Endothelial cell of umbilical vein (primary cell): ENCODE measurements at regions not wholly inside any gene's neighbourhood (a gene's known extent, or its start where the extent isn't known, plus 50 kb on each side); places are given as distances from the start of the nearest gene placed in this dataset.

Experiments used
- BruUV-seq: library from RNA; stranded (reverse); fragments of 400-500 nt; replicated peaks from 2 replicates; lab custom pipeline; 2021; lab: Mats Ljungman, UMichigan
- CTCF ChIA-PET: fragments of 300-600, 350-600 bp; sonication (Branson Sonifier 250); formaldehyde crosslinking; loops from one replicate; lab custom pipeline; 2021; ENCODE audit warnings: antibody characterized with exemption, inconsistent platforms; lab: Charles Lee
- POLR2A ChIA-PET: fragments of 300-600, 350-600 bp; sonication (Branson Sonifier 250); formaldehyde crosslinking; loops from one replicate; lab custom pipeline; 2021; ENCODE audit warnings: antibody characterized with exemption, inconsistent platforms; lab: Charles Lee
- DNase-seq: peaks from one replicate; pipeline ENCODE4 v3.0.0-alpha.2; 2011; ENCODE audit warnings: low read depth, low spot score
- FAIRE-seq: peaks from 2 replicates; lab custom pipeline; 2011; peaks lifted over from hg19 to GRCh38; lab: Jason Lieb, UNC
- H2AFZ ChIP-seq: 2 replicates; pipeline ENCODE4 v1.6.0; 2012; ENCODE audit warnings: low read depth, low read length, control low read depth, inconsistent platforms
- H3K27ac ChIP-seq: 2 replicates; pipeline ENCODE4 v1.5.1; 2011; ENCODE audit warnings: low read depth, mild to moderate bottlenecking, control low read depth, low read length, moderate library complexity; ENCODE audit not compliant: insufficient read depth
- H3K27me3 ChIP-seq, 2 experiments: 2 replicates each; pipeline versions ENCODE4 v1.6.0 to v1.6.1; 2011; ENCODE audit warnings: low read length in 2 of 2, mixed read lengths in 1 of 2; ENCODE audit not compliant: control insufficient read depth in 2 of 2, insufficient read depth in 2 of 2
- H3K36me3 ChIP-seq, 2 experiments: 2 replicates in 1 of 2; 3 replicates in 1 of 2; pipeline ENCODE4 v1.5.1; 2011; ENCODE audit warnings: low read length in 2 of 2, mild to moderate bottlenecking in 1 of 2, moderate library complexity in 1 of 2; ENCODE audit not compliant: control insufficient read depth in 2 of 2, insufficient read depth in 2 of 2; ENCODE audit errors: extremely low read depth in 1 of 2
- H3K4me1 ChIP-seq: 3 replicates; pipeline ENCODE4 v1.5.1; 2011; ENCODE audit warnings: mild to moderate bottlenecking, low read length; ENCODE audit not compliant: control insufficient read depth, insufficient read depth; ENCODE audit errors: extremely low read depth
- H3K4me2 ChIP-seq: 2 replicates; pipeline ENCODE4 v1.6.1; 2011; ENCODE audit warnings: low read length, control low read depth, mixed read lengths; ENCODE audit not compliant: insufficient read depth
- H3K4me3 ChIP-seq, 3 experiments: fragments of 200-600 bp in 1 of 3; sonication (generic), shearing (Covaris generic) in 1 of 3; replicated peaks in 1 of 3; 2 replicates each; pipeline ENCODE4 v1.5.1; 2011 to 2016; ENCODE audit warnings: control low read depth in 3 of 3, low read length in 3 of 3, mild to moderate bottlenecking in 2 of 3, inconsistent platforms in 1 of 3, low read depth in 1 of 3, moderate library complexity in 1 of 3; ENCODE audit not compliant: insufficient read depth in 1 of 3
- H3K79me2 ChIP-seq: 2 replicates; pipeline ENCODE4 v1.6.0; 2012; ENCODE audit warnings: low read length, inconsistent platforms; ENCODE audit not compliant: control insufficient read depth, insufficient read depth
- H3K9ac ChIP-seq: replicated peaks from 2 replicates; pipeline ENCODE3; 2011; ENCODE audit warnings: low read length, control low read depth; ENCODE audit not compliant: insufficient read depth; ENCODE audit errors: extremely low read depth
- H3K9me1 ChIP-seq: replicated peaks from 3 replicates; pipeline ENCODE4 v1.6.0; 2011; ENCODE audit warnings: mild to moderate bottlenecking, low read length; ENCODE audit not compliant: control insufficient read depth, insufficient read depth; ENCODE audit errors: extremely low read depth
- H3K9me3 ChIP-seq: replicated peaks from 2 replicates; pipeline ENCODE4 v1.5.1; 2012; ENCODE audit warnings: low read length, inconsistent platforms; ENCODE audit not compliant: control insufficient read depth, insufficient read depth
- H4K20me1 ChIP-seq: replicated peaks from 2 replicates; pipeline ENCODE3; 2011; ENCODE audit warnings: mild to moderate bottlenecking, low read length; ENCODE audit not compliant: control insufficient read depth, insufficient read depth; ENCODE audit errors: extremely low read depth
- GATA2 ChIP-seq: IDR thresholded peaks from 2 replicates; pipeline ENCODE4 v1.7.0; 2011; ENCODE audit warnings: low read depth, mild to moderate bottlenecking, moderate library complexity, mixed read lengths, low read length; ENCODE audit not compliant: insufficient read length, insufficient read depth
- dilution Hi-C: fragments of 300-500 bp; cut with MboI; formaldehyde crosslinking; loops from one replicate; pipeline ENCODE4 v1.15.0; 2019; ENCODE audit warnings: low sequenced_read_pairs; ENCODE audit not compliant: extremely low pct_ligation_motif_present
- intact Hi-C: fragments of 100-400 bp; cut with micrococcal nuclease; formaldehyde crosslinking; loops from one replicate; pipeline ENCODE4 v1.10.0; 2022

DNA sequence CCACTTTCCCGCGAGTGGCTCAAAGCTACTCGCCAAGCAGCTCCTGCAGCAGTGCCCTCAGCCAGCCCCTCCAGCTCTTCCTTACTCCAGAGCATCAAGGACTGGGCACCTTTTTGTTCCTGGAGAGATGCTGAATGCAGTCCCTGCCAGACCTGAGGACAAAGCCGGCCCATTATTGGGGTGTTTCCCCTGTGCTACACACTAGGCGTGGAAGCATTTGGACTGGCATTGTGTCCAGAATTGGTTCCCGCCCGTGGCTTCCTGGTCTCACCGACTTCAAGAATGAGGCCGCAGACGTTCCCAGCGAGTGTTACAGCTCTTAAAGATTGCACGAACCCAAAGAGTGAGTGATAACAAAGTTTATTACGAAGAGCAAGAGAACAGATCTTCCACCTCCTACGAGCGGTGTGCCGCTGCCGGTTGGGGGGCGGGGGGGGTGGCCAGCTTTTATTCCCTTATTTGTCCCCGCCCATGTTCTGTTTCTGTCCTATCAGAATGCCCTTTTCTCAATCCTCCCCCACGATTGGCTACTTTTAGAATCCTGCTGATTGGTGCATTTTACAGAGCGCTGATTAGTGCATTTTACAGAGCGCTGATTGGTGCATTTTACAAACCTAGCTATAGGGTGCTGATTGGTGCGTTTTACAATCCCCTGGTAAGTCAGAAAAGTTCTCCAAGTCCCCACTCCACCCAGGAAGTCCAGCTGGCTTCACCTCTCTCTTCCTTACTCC lies 62.4 kb downstream of the NSMCE3 start:
- dilution Hi-C loops, result no loop called here
- FAIRE-seq, result no peak
- Histone ChIP-seq H3K27ac (no peak overlapping the region), H3K9ac (no peak overlapping the region), H3K4me3 (no peak overlapping the region), H2AFZ (no peak overlapping the region), H3K4me1 (no peaks in the 10 kb centered on the region), H4K20me1 (no peaks in the 10 kb centered on the region), H3K79me2 (no peaks in the 10 kb centered on the region), H3K4me2 (no peak overlapping the region), H3K9me3 (no peaks in the 10 kb centered on the region), H3K36me3 (no peaks in the 10 kb centered on the region), H3K27me3 (no peaks in the 10 kb centered on the region), H3K9me1 (no peaks in the 10 kb centered on the region)
- no TSS peak for BruUV-seq
- TF ChIP-seq GATA2, result no peak
- ChIA-PET POLR2A (no interaction called here), CTCF (no interaction called here)
- DNase-seq, result no peak
- intact Hi-C loops, result no loop called here

DNA sequence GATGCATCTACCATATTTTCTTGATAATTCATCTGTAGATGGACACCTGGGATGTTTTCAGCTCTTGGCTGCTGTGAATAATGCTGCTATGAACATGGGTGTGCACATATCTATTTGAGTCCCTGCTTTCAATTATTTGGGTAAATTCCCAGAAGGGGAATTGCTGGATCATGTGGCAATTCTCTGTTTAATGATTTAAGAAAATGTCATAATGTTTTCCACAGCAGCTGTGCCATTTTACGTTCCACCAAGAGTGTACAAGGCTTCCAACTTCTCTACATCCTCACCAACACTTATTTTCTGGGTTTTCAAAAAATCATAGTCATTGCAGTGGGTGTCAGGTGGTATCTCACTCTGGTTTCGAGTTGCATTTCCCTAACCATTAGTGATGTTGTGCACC lies 64.4 kb downstream of the NSMCE3 start:
- no peak overlapping the region for H3K4me3 ChIP-seq
- no peak overlapping the region for H2AFZ ChIP-seq
- intact Hi-C loops, result no loop called here
- no peaks in the 10 kb centered on the region for H3K36me3 ChIP-seq
- no peak overlapping the region for H3K4me2 ChIP-seq
- FAIRE-seq, result no peak
- H3K9ac ChIP-seq, result no peak overlapping the region
- no TSS peak for BruUV-seq
- H3K9me3 ChIP-seq, result no peaks in the 10 kb centered on the region
- H4K20me1 ChIP-seq, result no peaks in the 10 kb centered on the region
- H3K27me3 ChIP-seq, result no peaks in the 10 kb centered on the region
- H3K27ac ChIP-seq, result no peak overlapping the region
- dilution Hi-C loops, result no loop called here
- CTCF ChIA-PET, result no interaction called here
- DNase-seq, result no peak
- no peaks in the 10 kb centered on the region for H3K9me1 ChIP-seq
- TF ChIP-seq GATA2, result no peak
- H3K4me1 ChIP-seq, result no peaks in the 10 kb centered on the region
- POLR2A ChIA-PET, result no interaction called here
- no peaks in the 10 kb centered on the region for H3K79me2 ChIP-seq
